HepG2 (cell line): ENCODE measurements at regions not wholly inside any gene's neighbourhood (a gene's known extent, or its start where the extent isn't known, plus 50 kb on each side); places are given as distances from the start of the nearest gene placed in this dataset.

Source experiments
- ATAC-seq: fragments of 200-7000 bp; cut with Tn5 transposase; 3 replicates; pipeline ENCODE4 v1.9.1; 2020; ENCODE audit warnings: mild to moderate bottlenecking, moderate library complexity
- BruUV-seq: library from RNA; stranded (reverse); fragments of 400-500 nt; replicated peaks from 2 replicates; lab custom pipeline; 2021; lab: Mats Ljungman, UMichigan
- CTCF ChIA-PET: fragments of 300-600 bp; formaldehyde crosslinking; extraction: SDS; loops from one replicate; lab custom pipeline; 2021; ENCODE audit warnings: low total read pairs, inconsistent platforms, low intra/inter-chr PET ratio; lab: Yijun Ruan, JAX
- POLR2A ChIA-PET: fragments of 350-600 bp; sonication (Branson Sonifier 250); formaldehyde crosslinking; loops from one replicate; lab custom pipeline; 2020; ENCODE audit warnings: antibody characterized with exemption, inconsistent platforms; lab: Yijun Ruan, JAX
- DNase-seq: peaks from one replicate; pipeline ENCODE4 v3.0.0-alpha.2; 2015; ENCODE audit warnings: low spot score
- FAIRE-seq: peaks from 3 replicates; lab custom pipeline; 2011; peaks lifted over from hg19 to GRCh38; lab: Jason Lieb, UNC
- H2AFZ ChIP-seq: one replicate; pipeline ENCODE4 v1.6.1; 2011; ENCODE audit warnings: low read length, inconsistent platforms
- H3K27ac ChIP-seq: fragments of 300-600 bp; 3 replicates; pipeline ENCODE4 v1.8.0; 2011; ENCODE audit warnings: mixed run types, mild to moderate bottlenecking, mixed read lengths, low read length, inconsistent platforms; ENCODE audit not compliant: insufficient read depth; ENCODE audit errors: extremely low read length
- H3K27me3 ChIP-seq, 2 experiments: fragments of 200-600 bp in 1 of 2; 2 replicates in 1 of 2; 3 replicates in 1 of 2; pipeline versions ENCODE4 v1.6.0 to v1.8.0; 2011; ENCODE audit warnings: low read length in 2 of 2, mild to moderate bottlenecking in 2 of 2, moderate library complexity in 2 of 2, inconsistent platforms in 1 of 2; ENCODE audit not compliant: insufficient read depth in 2 of 2, control insufficient read depth in 1 of 2
- H3K36me3 ChIP-seq, 2 experiments: fragments of 200-600 bp in 1 of 2; replicated peaks in 1 of 2; 2 replicates in 1 of 2; 3 replicates in 1 of 2; pipeline versions ENCODE4 v1.5.1 to v1.8.0; 2011; ENCODE audit warnings: low read length in 2 of 2, inconsistent platforms in 1 of 2; ENCODE audit not compliant: insufficient read depth in 2 of 2, control insufficient read depth in 1 of 2
- H3K4me1 ChIP-seq: 2 replicates; pipeline ENCODE4 v1.5.1; 2012; ENCODE audit warnings: low read length, inconsistent platforms; ENCODE audit not compliant: insufficient read depth
- H3K4me2 ChIP-seq: 2 replicates; pipeline ENCODE4 v1.6.0; 2011; ENCODE audit warnings: low read depth, low read length, inconsistent platforms
- H3K4me3 ChIP-seq, 3 experiments: fragments of 200-600 bp in 1 of 3; sonication (generic), shearing (Covaris generic) in 1 of 3; replicated peaks in 1 of 3; 2 replicates each; pipeline ENCODE4 v1.5.1; 2011 to 2016; ENCODE audit warnings: low read length in 3 of 3, inconsistent platforms in 2 of 3, low read depth in 2 of 3, mild to moderate bottlenecking in 2 of 3, control low read depth in 1 of 3, mixed read lengths in 1 of 3; ENCODE audit not compliant: insufficient read depth in 1 of 3
- H3K79me2 ChIP-seq: one replicate; pipeline ENCODE4 v1.6.1; 2011; ENCODE audit warnings: low read length, inconsistent platforms; ENCODE audit not compliant: insufficient read depth
- H3K9ac ChIP-seq: 2 replicates; pipeline ENCODE4 v1.6.0; 2011; ENCODE audit warnings: mild to moderate bottlenecking, low read depth, low read length, inconsistent platforms; ENCODE audit not compliant: insufficient read depth
- H3K9me3 ChIP-seq: 2 replicates; pipeline ENCODE4 v1.5.1; 2012; ENCODE audit warnings: mild to moderate bottlenecking, low read length
- H4K20me1 ChIP-seq: 2 replicates; pipeline ENCODE4 v1.6.0; 2011; ENCODE audit warnings: inconsistent platforms, mild to moderate bottlenecking, low read length, moderate library complexity; ENCODE audit not compliant: insufficient read depth
- GATAD2A ChIP-seq: IDR thresholded peaks from 2 replicates; pipeline ENCODE4 v1.6.1; 2016
- HNRNPK ChIP-seq: fragments of 200-400 bp; formaldehyde crosslinking; IDR thresholded peaks from 2 replicates; pipeline ENCODE4 v1.6.1; 2018; ENCODE audit warnings: low read length, low read depth, moderate library complexity, mild to moderate bottlenecking; ENCODE audit not compliant: poor library complexity, severe bottlenecking
- KLF13 ChIP-seq: sonication (generic); formaldehyde crosslinking; IDR thresholded peaks from 2 replicates; pipeline ENCODE4 v1.4.0; 2020; ENCODE audit warnings: mild to moderate bottlenecking, missing genetic modification reagents
- MAZ ChIP-seq, 2 experiments: sonication (generic) in 1 of 2; formaldehyde crosslinking in 1 of 2; IDR thresholded peaks; 2 replicates each; pipeline versions ENCODE4 v1.5.0 to v1.6.1; 2012 to 2020; ENCODE audit warnings: low read depth in 2 of 2, mild to moderate bottlenecking in 2 of 2, borderline replicate concordance in 1 of 2, improper control_type of control experiment in 1 of 2, low read length in 1 of 2, missing genetic modification reagents in 1 of 2, moderate library complexity in 1 of 2
- NFYB ChIP-seq: sonication (generic); formaldehyde crosslinking; IDR thresholded peaks from 2 replicates; pipeline ENCODE4 v1.4.0; 2020; ENCODE audit warnings: missing genetic modification reagents
- PITX1 ChIP-seq: sonication (generic); formaldehyde crosslinking; IDR thresholded peaks from 2 replicates; pipeline ENCODE4 v1.5.1; 2020; ENCODE audit warnings: mild to moderate bottlenecking, missing genetic modification reagents
- RELA ChIP-seq: sonication (generic); formaldehyde crosslinking; IDR thresholded peaks from 2 replicates; pipeline ENCODE4 v1.4.0; 2020; ENCODE audit warnings: missing genetic modification reagents
- TCF7L2 ChIP-seq: IDR thresholded peaks from 2 replicates; pipeline ENCODE4 v1.6.1; 2011; ENCODE audit warnings: mild to moderate bottlenecking, low read depth, low read length, moderate library complexity
- ZNF652 ChIP-seq: IDR thresholded peaks from 2 replicates; pipeline ENCODE4 v1.6.1; 2016; ENCODE audit warnings: low read depth, borderline replicate concordance
- ZNF713 ChIP-seq: sonication (generic); formaldehyde crosslinking; IDR thresholded peaks from 2 replicates; pipeline ENCODE4 v1.4.0; 2020; ENCODE audit warnings: mild to moderate bottlenecking, missing genetic modification reagents
- ZNF790 ChIP-seq: sonication (generic); formaldehyde crosslinking; IDR thresholded peaks from 2 replicates; pipeline ENCODE4 v1.8.0; 2022; ENCODE audit warnings: missing genetic modification reagents, mild to moderate bottlenecking, borderline replicate concordance
- WGBS: methylation state at CpG from one replicate; pipeline ENCODE4 v1.1.6; 2017; ENCODE audit warnings: low lambda C conversion rate; 5-methylcytosine and 5-hydroxymethylcytosine counted together
- in situ Hi-C: cut with HindIII; loops from 2 replicates; pipeline ENCODE4 v1.10.0; 2017; ENCODE audit warnings: low pct_unique_long_range_greater_than_20kb; ENCODE audit not compliant: extremely low pct_ligation_motif_present
- intact Hi-C: fragments of 100-400 bp; cut with micrococcal nuclease; formaldehyde crosslinking; loops from one replicate; pipeline ENCODE4 v1.10.0; 2022; ENCODE audit not compliant: unreplicated experiment
- TF ChIP-seq, protein P1 (sequence below): sonication (generic); formaldehyde crosslinking; IDR thresholded peaks from 2 replicates; pipeline ENCODE4 v1.4.0; 2020; ENCODE audit warnings: missing genetic modification reagents, mild to moderate bottlenecking, borderline replicate concordance
- TF ChIP-seq, protein P2 (sequence below): sonication (generic); formaldehyde crosslinking; IDR thresholded peaks from 2 replicates; pipeline ENCODE4 v1.4.0; 2020; ENCODE audit warnings: missing genetic modification reagents
- TF ChIP-seq, protein P3 (sequence below): sonication (generic); formaldehyde crosslinking; conservative IDR thresholded peaks from 2 replicates; pipeline ENCODE4 v1.8.1; 2023; ENCODE audit warnings: missing genetic modification reagents
- TF ChIP-seq, protein P4 (sequence below): conservative IDR thresholded peaks from 2 replicates; pipeline ENCODE4 v1.6.1; 2018; ENCODE audit warnings: missing genetic modification reagents

DNA sequence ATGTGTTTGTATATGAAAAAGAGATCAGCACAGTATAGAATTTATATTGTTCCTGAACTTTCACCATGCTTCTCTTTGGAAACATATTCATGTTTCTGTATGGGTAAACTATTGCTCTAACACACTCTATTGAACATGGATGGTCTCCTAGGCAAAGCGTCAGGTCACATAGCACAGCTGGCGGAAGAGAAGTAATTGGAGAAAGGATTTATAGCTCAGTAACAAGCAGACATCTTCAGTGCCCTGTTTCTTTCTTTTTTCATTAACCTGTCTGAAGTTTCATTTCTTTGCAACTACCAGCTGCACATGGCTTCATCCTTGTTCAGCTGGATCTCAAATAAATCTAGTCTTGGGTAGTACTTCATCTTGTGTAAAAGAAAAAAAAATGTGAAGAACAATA is 84.4 kb upstream of the TRPC6 start:
- no peak for TF ChIP-seq ZNF652 (CRISPR knock-in tag)
- TF ChIP-seq, protein P1, sequence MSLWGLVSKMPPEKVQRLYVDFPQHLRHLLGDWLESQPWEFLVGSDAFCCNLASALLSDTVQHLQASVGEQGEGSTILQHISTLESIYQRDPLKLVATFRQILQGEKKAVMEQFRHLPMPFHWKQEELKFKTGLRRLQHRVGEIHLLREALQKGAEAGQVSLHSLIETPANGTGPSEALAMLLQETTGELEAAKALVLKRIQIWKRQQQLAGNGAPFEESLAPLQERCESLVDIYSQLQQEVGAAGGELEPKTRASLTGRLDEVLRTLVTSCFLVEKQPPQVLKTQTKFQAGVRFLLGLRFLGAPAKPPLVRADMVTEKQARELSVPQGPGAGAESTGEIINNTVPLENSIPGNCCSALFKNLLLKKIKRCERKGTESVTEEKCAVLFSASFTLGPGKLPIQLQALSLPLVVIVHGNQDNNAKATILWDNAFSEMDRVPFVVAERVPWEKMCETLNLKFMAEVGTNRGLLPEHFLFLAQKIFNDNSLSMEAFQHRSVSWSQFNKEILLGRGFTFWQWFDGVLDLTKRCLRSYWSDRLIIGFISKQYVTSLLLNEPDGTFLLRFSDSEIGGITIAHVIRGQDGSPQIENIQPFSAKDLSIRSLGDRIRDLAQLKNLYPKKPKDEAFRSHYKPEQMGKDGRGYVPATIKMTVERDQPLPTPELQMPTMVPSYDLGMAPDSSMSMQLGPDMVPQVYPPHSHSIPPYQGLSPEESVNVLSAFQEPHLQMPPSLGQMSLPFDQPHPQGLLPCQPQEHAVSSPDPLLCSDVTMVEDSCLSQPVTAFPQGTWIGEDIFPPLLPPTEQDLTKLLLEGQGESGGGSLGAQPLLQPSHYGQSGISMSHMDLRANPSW (CRISPR knock-in tag): no peak
- TF ChIP-seq, protein P2, sequence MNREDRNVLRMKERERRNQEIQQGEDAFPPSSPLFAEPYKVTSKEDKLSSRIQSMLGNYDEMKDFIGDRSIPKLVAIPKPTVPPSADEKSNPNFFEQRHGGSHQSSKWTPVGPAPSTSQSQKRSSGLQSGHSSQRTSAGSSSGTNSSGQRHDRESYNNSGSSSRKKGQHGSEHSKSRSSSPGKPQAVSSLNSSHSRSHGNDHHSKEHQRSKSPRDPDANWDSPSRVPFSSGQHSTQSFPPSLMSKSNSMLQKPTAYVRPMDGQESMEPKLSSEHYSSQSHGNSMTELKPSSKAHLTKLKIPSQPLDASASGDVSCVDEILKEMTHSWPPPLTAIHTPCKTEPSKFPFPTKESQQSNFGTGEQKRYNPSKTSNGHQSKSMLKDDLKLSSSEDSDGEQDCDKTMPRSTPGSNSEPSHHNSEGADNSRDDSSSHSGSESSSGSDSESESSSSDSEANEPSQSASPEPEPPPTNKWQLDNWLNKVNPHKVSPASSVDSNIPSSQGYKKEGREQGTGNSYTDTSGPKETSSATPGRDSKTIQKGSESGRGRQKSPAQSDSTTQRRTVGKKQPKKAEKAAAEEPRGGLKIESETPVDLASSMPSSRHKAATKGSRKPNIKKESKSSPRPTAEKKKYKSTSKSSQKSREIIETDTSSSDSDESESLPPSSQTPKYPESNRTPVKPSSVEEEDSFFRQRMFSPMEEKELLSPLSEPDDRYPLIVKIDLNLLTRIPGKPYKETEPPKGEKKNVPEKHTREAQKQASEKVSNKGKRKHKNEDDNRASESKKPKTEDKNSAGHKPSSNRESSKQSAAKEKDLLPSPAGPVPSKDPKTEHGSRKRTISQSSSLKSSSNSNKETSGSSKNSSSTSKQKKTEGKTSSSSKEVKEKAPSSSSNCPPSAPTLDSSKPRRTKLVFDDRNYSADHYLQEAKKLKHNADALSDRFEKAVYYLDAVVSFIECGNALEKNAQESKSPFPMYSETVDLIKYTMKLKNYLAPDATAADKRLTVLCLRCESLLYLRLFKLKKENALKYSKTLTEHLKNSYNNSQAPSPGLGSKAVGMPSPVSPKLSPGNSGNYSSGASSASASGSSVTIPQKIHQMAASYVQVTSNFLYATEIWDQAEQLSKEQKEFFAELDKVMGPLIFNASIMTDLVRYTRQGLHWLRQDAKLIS (CRISPR knock-in tag): no peak
- TF ChIP-seq, protein P3, sequence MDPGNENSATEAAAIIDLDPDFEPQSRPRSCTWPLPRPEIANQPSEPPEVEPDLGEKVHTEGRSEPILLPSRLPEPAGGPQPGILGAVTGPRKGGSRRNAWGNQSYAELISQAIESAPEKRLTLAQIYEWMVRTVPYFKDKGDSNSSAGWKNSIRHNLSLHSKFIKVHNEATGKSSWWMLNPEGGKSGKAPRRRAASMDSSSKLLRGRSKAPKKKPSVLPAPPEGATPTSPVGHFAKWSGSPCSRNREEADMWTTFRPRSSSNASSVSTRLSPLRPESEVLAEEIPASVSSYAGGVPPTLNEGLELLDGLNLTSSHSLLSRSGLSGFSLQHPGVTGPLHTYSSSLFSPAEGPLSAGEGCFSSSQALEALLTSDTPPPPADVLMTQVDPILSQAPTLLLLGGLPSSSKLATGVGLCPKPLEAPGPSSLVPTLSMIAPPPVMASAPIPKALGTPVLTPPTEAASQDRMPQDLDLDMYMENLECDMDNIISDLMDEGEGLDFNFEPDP (CRISPR knock-in tag): no peak
- TF ChIP-seq HNRNPK: no peak
- no peak for TF ChIP-seq TCF7L2
- TF ChIP-seq PITX1 (CRISPR knock-in tag): no peak
- TF ChIP-seq, protein P4, sequence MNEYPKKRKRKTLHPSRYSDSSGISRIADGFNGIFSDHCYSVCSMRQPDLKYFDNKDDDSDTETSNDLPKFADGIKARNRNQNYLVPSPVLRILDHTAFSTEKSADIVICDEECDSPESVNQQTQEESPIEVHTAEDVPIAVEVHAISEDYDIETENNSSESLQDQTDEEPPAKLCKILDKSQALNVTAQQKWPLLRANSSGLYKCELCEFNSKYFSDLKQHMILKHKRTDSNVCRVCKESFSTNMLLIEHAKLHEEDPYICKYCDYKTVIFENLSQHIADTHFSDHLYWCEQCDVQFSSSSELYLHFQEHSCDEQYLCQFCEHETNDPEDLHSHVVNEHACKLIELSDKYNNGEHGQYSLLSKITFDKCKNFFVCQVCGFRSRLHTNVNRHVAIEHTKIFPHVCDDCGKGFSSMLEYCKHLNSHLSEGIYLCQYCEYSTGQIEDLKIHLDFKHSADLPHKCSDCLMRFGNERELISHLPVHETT: no peak
- no peak for TF ChIP-seq ZNF790
- no peak for TF ChIP-seq KLF13
- no peak for TF ChIP-seq NFYB (CRISPR knock-in tag)
- no peak for TF ChIP-seq MAZ (IDR thresholded peaks at IDR 0.05; ENCODE audit: borderline replicate concordance, low read depth, low read length)
- no peak for TF ChIP-seq MAZ (CRISPR knock-in tag; IDR thresholded peaks at IDR 0.05; ENCODE audit: low read depth)
- no peak for TF ChIP-seq RELA (CRISPR knock-in tag)
- TF ChIP-seq GATAD2A (CRISPR knock-in tag): no peak
- TF ChIP-seq ZNF713 (CRISPR knock-in tag): no peak
- H3K36me3 ChIP-seq: no peaks in the 10 kb centered on the region
- POLR2A ChIA-PET: no interaction called here
- intact Hi-C loops (no loop called here), in situ Hi-C loops (no loop called here)
- no TSS peak for BruUV-seq
- WGBS: 4% methylated on average over 2 of the region's 2 CpGs
- no peak overlapping the region for H3K9ac ChIP-seq
- H3K4me1 ChIP-seq: no peaks in the 10 kb centered on the region
- no peak overlapping the region for H3K27ac ChIP-seq
- ATAC-seq: no peak
- no peak overlapping the region for H3K4me2 ChIP-seq
- no peak overlapping the region for H2AFZ ChIP-seq
- no peak for DNase-seq
- FAIRE-seq: no peak
- no peaks in the 10 kb centered on the region for H3K27me3 ChIP-seq
- CTCF ChIA-PET: no interaction called here
- no peaks in the 10 kb centered on the region for H3K9me3 ChIP-seq
- no peaks in the 10 kb centered on the region for H4K20me1 ChIP-seq
- H3K79me2 ChIP-seq: no peaks in the 10 kb centered on the region
- no peak overlapping the region for H3K4me3 ChIP-seq
